PC-9 (cell line): ENCODE measurements at regions not wholly inside any gene's neighbourhood (a gene's known extent, or its start where the extent isn't known, plus 50 kb on each side); places are given as distances from the start of the nearest gene placed in this dataset.

Experiments
- BruUV-seq: library from RNA; stranded (reverse); fragments of 400-500 nt; replicated peaks from 2 replicates; lab custom pipeline; 2021; lab: Mats Ljungman, UMichigan
- CTCF ChIA-PET: fragments of 300-600 bp; sonication (Branson Sonifier 250); formaldehyde crosslinking; loops from one replicate; lab custom pipeline; 2022; ENCODE audit warnings: antibody characterized with exemption; lab: Charles Lee
- POLR2A ChIA-PET: fragments of 300-600 bp; sonication (Branson Sonifier 250); formaldehyde crosslinking; loops from one replicate; lab custom pipeline; 2022; ENCODE audit warnings: antibody characterized with exemption; ENCODE audit not compliant: unreplicated experiment; lab: Charles Lee
- DNase-seq, 2 experiments: peaks; one replicate each; pipeline versions ENCODE4 v3.0.0 to v3.0.0-alpha.2; 2015 to 2022; ENCODE audit warnings: mixed read lengths in 1 of 2
- H2AFZ ChIP-seq: fragments of 200-600 bp; sonication (generic); 2 replicates; pipeline ENCODE4 v1.8.1; 2017; ENCODE audit warnings: antibody characterized with exemption
- H3F3A ChIP-seq: fragments of 200-600 bp; sonication (generic); 2 replicates; pipeline ENCODE4 v1.8.1; 2017; ENCODE audit warnings: antibody characterized with exemption, mild to moderate bottlenecking, low read depth; ENCODE audit not compliant: insufficient read depth
- H3K27ac ChIP-seq: fragments of 200-600 bp; sonication (generic); 2 replicates; pipeline ENCODE4 v1.6.1; 2016; ENCODE audit warnings: mixed run types
- H3K27me3 ChIP-seq: fragments of 200-600 bp; sonication (generic); 2 replicates; pipeline ENCODE4 v1.6.1; 2016; ENCODE audit warnings: low read depth, mixed run types; ENCODE audit not compliant: insufficient read depth
- H3K36me3 ChIP-seq: fragments of 200-600 bp; sonication (generic); 2 replicates; pipeline ENCODE4 v1.6.1; 2016; ENCODE audit warnings: low read depth, mixed run types
- H3K4me1 ChIP-seq: fragments of 200-600 bp; sonication (generic); replicated peaks from 2 replicates; pipeline ENCODE4 v1.6.1; 2016; ENCODE audit warnings: mixed run types; ENCODE audit not compliant: insufficient read depth
- H3K4me2 ChIP-seq: fragments of 200-600 bp; sonication (generic); 2 replicates; pipeline ENCODE4 v1.6.1; 2017; ENCODE audit warnings: mixed run types
- H3K4me3 ChIP-seq: fragments of 200-600 bp; sonication (generic); 2 replicates; pipeline ENCODE4 v1.6.1; 2016; ENCODE audit warnings: mixed run types
- H3K79me2 ChIP-seq: fragments of 200-600 bp; sonication (generic); 2 replicates; pipeline ENCODE4 v1.6.1; 2017; ENCODE audit warnings: low read depth, mixed run types
- H3K9me2 ChIP-seq: fragments of 200-600 bp; sonication (generic); 2 replicates; pipeline ENCODE4 v1.8.1; 2017; ENCODE audit warnings: mild to moderate bottlenecking; ENCODE audit not compliant: insufficient read depth
- H3K9me3 ChIP-seq: fragments of 200-600 bp; sonication (generic); 2 replicates; pipeline ENCODE4 v1.8.1; 2016; ENCODE audit warnings: low read depth; ENCODE audit not compliant: insufficient read depth
- H4K20me1 ChIP-seq: fragments of 200-600 bp; sonication (generic); 2 replicates; pipeline ENCODE4 v1.8.1; 2017; ENCODE audit not compliant: insufficient read depth
- EZH2 ChIP-seq: fragments of 200-600 bp; sonication (generic); IDR thresholded peaks from 2 replicates; pipeline ENCODE4 v1.8.0; 2017; ENCODE audit warnings: antibody characterized with exemption, low read depth
- intact Hi-C: fragments of 100-400 bp; cut with micrococcal nuclease; formaldehyde crosslinking; loops from one replicate; pipeline ENCODE4 v1.10.0; 2022; ENCODE audit not compliant: unreplicated experiment
- TF ChIP-seq, protein P1 (sequence below): fragments of 200-600 bp; sonication (generic); conservative IDR thresholded peaks from 2 replicates; pipeline ENCODE4 v1.6.1; 2017; ENCODE audit warnings: mixed run types, antibody characterized with exemption, mild to moderate bottlenecking, moderate library complexity

DNA sequence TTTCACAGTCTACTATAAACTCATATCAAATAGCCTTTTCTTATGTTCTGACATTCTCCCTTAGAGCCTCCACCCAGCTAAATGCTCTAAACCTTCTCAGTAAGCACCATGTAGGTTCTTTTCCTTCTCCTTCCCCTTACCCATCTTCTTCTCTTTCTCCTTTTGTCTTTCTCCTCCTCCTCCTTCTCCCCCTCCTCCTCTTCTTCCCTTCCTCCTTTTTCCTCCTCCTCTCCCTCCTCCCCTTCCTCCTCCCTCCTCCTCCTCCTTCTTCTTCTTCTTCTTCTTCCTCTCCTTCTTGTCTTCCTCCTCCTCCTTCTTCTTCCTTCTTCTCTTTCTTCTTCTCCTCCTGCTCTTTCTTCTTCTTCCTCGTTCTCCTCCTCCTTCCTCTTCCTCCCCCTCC lies 85.2 kb upstream of the KCNAB1 start:
- Histone ChIP-seq H2AFZ (no peak overlapping the region), H4K20me1 (no peaks in the 10 kb centered on the region)

DNA sequence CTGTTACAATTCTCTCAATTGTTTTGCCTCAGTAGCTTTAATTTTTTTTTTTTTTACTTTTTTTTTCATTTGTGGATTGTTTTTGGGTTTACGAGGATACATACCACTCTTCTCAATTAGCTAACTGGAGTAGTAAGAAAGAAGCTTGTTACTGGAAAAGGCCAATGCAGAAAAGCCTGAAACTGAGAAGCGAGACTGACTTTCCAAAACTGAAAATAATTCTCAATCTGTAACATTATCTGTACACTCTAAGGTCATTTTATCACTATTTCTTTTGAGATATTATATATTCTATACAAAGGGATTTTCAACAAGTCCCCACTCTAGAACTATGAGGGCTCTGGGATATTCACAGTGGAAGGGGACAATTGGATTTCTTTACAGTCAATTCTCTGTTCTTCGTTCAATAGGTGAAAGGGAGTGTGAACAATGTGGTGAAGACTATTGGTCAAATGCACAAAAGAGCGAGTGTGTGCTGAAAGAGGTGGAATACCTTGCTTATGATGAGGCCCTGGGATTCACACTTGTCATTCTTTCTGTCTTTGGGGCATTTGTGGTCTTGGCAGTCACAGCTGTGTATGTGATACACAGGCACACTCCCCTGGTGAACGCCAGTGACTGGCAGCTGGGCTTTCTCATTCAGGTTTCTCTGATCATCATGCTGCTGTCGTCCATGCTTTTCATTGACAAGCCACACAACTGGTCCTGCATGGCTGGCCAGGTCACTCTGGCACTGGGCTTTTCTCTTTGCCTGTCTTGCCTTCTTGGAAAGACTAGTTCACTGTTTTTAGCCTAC lies 83.9 kb upstream of the KCNAB1 start:
- CTCF ChIA-PET, result no interaction called here
- BruUV-seq, result no TSS peak

More for the DNA sequence above, 85.2 kb upstream of the KCNAB1 start:
- H3K4me3 ChIP-seq, result no peak overlapping the region
- no peak for TF ChIP-seq EZH2
- TF ChIP-seq, protein P1, sequence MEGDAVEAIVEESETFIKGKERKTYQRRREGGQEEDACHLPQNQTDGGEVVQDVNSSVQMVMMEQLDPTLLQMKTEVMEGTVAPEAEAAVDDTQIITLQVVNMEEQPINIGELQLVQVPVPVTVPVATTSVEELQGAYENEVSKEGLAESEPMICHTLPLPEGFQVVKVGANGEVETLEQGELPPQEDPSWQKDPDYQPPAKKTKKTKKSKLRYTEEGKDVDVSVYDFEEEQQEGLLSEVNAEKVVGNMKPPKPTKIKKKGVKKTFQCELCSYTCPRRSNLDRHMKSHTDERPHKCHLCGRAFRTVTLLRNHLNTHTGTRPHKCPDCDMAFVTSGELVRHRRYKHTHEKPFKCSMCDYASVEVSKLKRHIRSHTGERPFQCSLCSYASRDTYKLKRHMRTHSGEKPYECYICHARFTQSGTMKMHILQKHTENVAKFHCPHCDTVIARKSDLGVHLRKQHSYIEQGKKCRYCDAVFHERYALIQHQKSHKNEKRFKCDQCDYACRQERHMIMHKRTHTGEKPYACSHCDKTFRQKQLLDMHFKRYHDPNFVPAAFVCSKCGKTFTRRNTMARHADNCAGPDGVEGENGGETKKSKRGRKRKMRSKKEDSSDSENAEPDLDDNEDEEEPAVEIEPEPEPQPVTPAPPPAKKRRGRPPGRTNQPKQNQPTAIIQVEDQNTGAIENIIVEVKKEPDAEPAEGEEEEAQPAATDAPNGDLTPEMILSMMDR, result no peak
- BruUV-seq, result no TSS peak
- DNase-seq, result no peak
- H3K27me3 ChIP-seq, result no peaks in the 10 kb centered on the region
- H3K27ac ChIP-seq, result no peak overlapping the region
- ChIA-PET CTCF (no interaction called here), POLR2A (no interaction called here)
- intact Hi-C loops, result no loop called here
- no peaks in the 10 kb centered on the region for H3K79me2 ChIP-seq
- H3K9me2 ChIP-seq, result no peaks in the 10 kb centered on the region
- no peaks in the 10 kb centered on the region for H3K36me3 ChIP-seq
- no peaks in the 10 kb centered on the region for H3F3A ChIP-seq
- no peaks in the 10 kb centered on the region for H3K9me3 ChIP-seq
- H3K4me1 ChIP-seq, result no peaks in the 10 kb centered on the region
- no peak overlapping the region for H3K4me2 ChIP-seq

DNA sequence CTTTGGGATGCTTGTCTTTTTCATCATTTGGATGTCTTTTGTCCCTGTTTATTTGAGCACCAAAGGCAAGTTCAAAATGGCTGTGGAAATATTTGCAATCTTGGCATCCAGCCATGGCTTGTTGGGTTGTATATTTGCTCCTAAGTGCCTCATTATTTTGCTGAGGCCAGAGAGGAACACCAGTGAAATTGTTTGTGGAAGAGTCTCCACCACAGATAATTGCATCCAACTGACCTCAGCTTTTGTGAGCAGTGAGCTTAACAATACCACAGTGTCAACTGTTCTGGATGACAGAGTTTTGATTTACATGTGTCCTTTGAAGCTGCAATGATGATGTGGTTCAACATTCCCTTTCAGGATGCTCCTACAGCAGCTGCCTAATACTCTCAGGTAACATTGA lies 83.0 kb upstream of the KCNAB1 start:
- POLR2A ChIA-PET, result no interaction called here
- H2AFZ ChIP-seq, result no peak overlapping the region
- no peak overlapping the region for H3K27ac ChIP-seq
- H3K4me2 ChIP-seq, result no peak overlapping the region
- no peaks in the 10 kb centered on the region for H3K79me2 ChIP-seq
- no peaks in the 10 kb centered on the region for H4K20me1 ChIP-seq
- no peak overlapping the region for H3K4me3 ChIP-seq
- no peaks in the 10 kb centered on the region for H3K27me3 ChIP-seq
- no peaks in the 10 kb centered on the region for H3K9me2 ChIP-seq
- DNase-seq, result no peak
- TF ChIP-seq, protein P1, result no peak
- TF ChIP-seq EZH2, result no peak
- H3K36me3 ChIP-seq, result no peaks in the 10 kb centered on the region
- H3K9me3 ChIP-seq, result no peaks in the 10 kb centered on the region
- no TSS peak for BruUV-seq
- no peaks in the 10 kb centered on the region for H3K4me1 ChIP-seq
- no peaks in the 10 kb centered on the region for H3F3A ChIP-seq
- CTCF ChIA-PET, result no interaction called here
- intact Hi-C loops, result no loop called here

More for the DNA sequence above, 83.9 kb upstream of the KCNAB1 start:
- Histone ChIP-seq H3K9me2 (no peaks in the 10 kb centered on the region), H3K4me3 (no peak overlapping the region), H3K4me1 (no peaks in the 10 kb centered on the region), H3K27me3 (no peaks in the 10 kb centered on the region), H2AFZ (no peak overlapping the region), H3F3A (no peaks in the 10 kb centered on the region), H3K4me2 (no peak overlapping the region), H3K27ac (no peak overlapping the region), H3K36me3 (no peaks in the 10 kb centered on the region), H3K9me3 (no peaks in the 10 kb centered on the region), H4K20me1 (no peaks in the 10 kb centered on the region), H3K79me2 (no peaks in the 10 kb centered on the region)
- TF ChIP-seq, protein P1, result no peak
- no peak for TF ChIP-seq EZH2
- POLR2A ChIA-PET, result no interaction called here
- DNase-seq, result no peak
- intact Hi-C loops, result no loop called here
